ENCODE measurements at regions not wholly inside any gene's neighbourhood (a gene's known extent, or its start where the extent isn't known, plus 50 kb on each side); places are given as distances from the start of the nearest gene placed in this dataset.

- intact Hi-C loops (cut with DNase I): no loop called here
Observed at GRCh38 chr5:4561403-4561802, 578.7 kb upstream of the ADAMTS16 start.

DNA sequence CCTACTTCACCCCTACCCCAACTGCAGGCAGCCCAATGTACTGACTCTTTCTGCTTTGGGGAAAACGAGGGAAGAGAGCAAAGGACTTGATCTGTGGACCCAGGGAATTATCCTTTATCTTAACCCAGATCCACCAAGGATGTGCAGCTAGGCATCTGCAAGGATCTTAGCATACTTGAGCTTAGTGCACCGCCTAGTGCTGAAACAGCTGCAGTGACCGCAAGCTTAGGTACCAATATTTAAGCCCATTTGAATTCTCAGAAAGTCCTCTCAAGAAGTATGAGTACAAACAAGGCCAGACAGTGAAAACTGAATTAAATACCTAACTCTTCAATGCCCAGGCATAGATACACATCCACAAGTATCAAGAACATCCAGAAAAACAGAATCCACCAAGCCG lies 576.7 kb upstream of the ADAMTS16 start:
- H3K4me1 ChIP-seq: no peaks in the 10 kb centered on the region
- H3K36me3 ChIP-seq: no peaks in the 10 kb centered on the region
- no peak overlapping the region for H3K4me3 ChIP-seq (replicated peaks in 1 of 3)
- 49 to 62% methylated on average over 4 of the region's 4 CpGs for WGBS, 2 donors
- DNase-seq: no peak
- intact Hi-C loops (cut with DNase I): no loop called here
- no peaks in the 10 kb centered on the region for H3K9me3 ChIP-seq
- no peaks in the 10 kb centered on the region for H3K27me3 ChIP-seq
- no peak overlapping the region for H3K27ac ChIP-seq
- no peak for TF ChIP-seq POLR2A (IDR thresholded peaks at IDR 0.05)
- no peak for TF ChIP-seq CTCF (IDR thresholded peaks at IDR 0.05)

More at GRCh38 chr5:4561403-4561802, 578.7 kb upstream of the ADAMTS16 start:
- Histone ChIP-seq H3K4me3 (replicated peaks in 1 of 3) (no peak overlapping the region), H3K4me1 (no peaks in the 10 kb centered on the region), H3K9me3 (no peaks in the 10 kb centered on the region), H3K27me3 (no peaks in the 10 kb centered on the region), H3K36me3 (no peaks in the 10 kb centered on the region), H3K27ac (no peak overlapping the region)
- TF ChIP-seq POLR2A (IDR thresholded peaks at IDR 0.05) (no peak), CTCF (IDR thresholded peaks at IDR 0.05) (no peak)
- DNase-seq: no peak
- WGBS, 2 donors: 65 to 74% methylated on average over 4 of the region's 4 CpGs

GRCh38 chr5:4570047-4570995 lies 569.8 kb upstream of the ADAMTS16 start:
- no peak overlapping the region for H3K4me3 ChIP-seq (replicated peaks in 1 of 3)
- no peak for DNase-seq
- H3K27me3 ChIP-seq: no peaks in the 10 kb centered on the region
- WGBS, 2 donors: 82 to 83% methylated on average over 5 of the region's 5 CpGs
- H3K27ac ChIP-seq: no peak overlapping the region
- no peaks in the 10 kb centered on the region for H3K36me3 ChIP-seq
- intact Hi-C loops (cut with DNase I): no loop called here
- TF ChIP-seq POLR2A (IDR thresholded peaks at IDR 0.05) (no peak), CTCF (IDR thresholded peaks at IDR 0.05) (no peak)
- no peaks in the 10 kb centered on the region for H3K9me3 ChIP-seq
- H3K4me1 ChIP-seq: no peaks in the 10 kb centered on the region

DNA sequence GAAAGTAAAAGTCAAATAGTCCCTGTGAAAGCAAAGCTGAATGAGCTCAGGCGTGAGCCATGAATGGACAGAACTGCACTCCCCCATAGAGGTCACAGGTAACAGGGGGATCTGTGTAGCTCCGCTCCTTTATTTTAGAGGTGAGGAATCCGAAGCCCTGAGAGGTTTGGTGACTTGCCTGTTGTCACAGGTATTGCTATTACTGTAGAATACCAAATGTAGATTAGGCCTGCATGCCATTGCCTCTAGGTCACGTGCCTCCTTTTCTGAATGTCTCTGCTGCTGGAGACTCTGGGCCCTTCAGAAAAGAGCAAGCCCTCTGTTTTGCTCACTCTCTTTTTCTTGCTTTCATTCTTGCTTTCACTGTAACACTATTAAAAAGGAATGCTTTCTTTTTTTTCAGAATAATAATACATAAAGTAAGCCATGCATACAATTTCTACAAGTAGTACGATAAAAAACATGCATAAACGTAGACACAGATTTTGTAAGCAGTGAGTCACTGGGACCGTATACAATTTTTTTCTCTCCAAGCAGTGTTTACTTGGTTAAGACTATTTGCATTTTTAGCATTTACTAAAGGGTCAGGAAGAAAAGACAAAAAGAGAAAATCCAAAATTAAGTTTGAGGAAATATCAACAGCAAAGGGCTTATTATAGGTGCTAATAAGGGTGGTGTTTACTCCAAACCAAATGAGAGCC lies 568.7 kb upstream of the ADAMTS16 start:
- H3K27me3 ChIP-seq: no peaks in the 10 kb centered on the region
- H3K4me3 ChIP-seq (replicated peaks in 1 of 3): no peak overlapping the region
- 81 to 88% methylated on average over 7 of the region's 7 CpGs for WGBS, 2 donors
- H3K27ac ChIP-seq: no peak overlapping the region
- no peaks in the 10 kb centered on the region for H3K4me1 ChIP-seq
- DNase-seq: no peak
- intact Hi-C loops (cut with DNase I): no loop called here
- no peaks in the 10 kb centered on the region for H3K9me3 ChIP-seq
- H3K36me3 ChIP-seq: no peaks in the 10 kb centered on the region
- TF ChIP-seq CTCF (IDR thresholded peaks at IDR 0.05) (no peak), POLR2A (IDR thresholded peaks at IDR 0.05) (no peak)

Data from thyroid gland (tissue), 4 donors.